ENCODE measurements at regions not wholly inside any gene's neighbourhood (a gene's known extent, or its start where the extent isn't known, plus 50 kb on each side); places are given as distances from the start of the nearest gene placed in this dataset.

DNA sequence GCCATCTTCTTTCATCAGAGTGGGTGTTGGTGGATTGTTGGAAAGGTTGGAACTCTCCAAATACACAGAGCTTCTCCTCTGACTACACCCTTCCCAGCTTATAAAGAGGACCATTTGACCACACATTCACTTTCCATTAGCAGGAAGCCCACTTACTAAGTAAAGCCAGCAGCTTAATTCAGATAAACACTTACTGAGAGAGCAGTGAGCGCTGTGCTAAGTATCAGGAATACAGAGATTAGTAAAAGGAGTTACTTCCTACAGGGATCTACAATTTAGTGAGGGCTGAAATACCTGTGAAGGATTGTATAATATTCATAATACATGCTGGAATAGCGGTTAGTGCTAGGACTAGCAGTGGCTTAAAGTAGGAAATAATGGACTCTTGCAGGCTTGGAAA lies 343.0 kb downstream of the NYAP2 start:
- Histone ChIP-seq H3K27ac (ENCODE audit: low read depth, low read length) (no peak overlapping the region), H3K4me3 (ENCODE audit: insufficient read depth, low read length, poor library complexity, severe bottlenecking) (no peak overlapping the region), H4K20me1 (ENCODE audit: low read depth, low read length) (no peaks in the 10 kb centered on the region), H3K27me3 (ENCODE audit: low read length) (no peaks in the 10 kb centered on the region), H3F3A (ENCODE audit: insufficient read depth) (no peaks in the 10 kb centered on the region), H3K9me2 (replicated peaks; ENCODE audit: insufficient read depth, low read length) (no peaks in the 10 kb centered on the region), H3K79me2 (ENCODE audit: insufficient read depth, low read length) (no peaks in the 10 kb centered on the region), H3K36me3 (ENCODE audit: low read length) (no peaks in the 10 kb centered on the region), H2AFZ (ENCODE audit: low read depth, low read length, severe bottlenecking) (no peak overlapping the region), H3K4me2 (ENCODE audit: low read depth, low read length, poor library complexity, severe bottlenecking) (no peak overlapping the region), H3K9me3 (ENCODE audit: insufficient read depth, low read length) (no peaks in the 10 kb centered on the region), H3K9ac (ENCODE audit: low read length) (no peak overlapping the region)
- no peak for TF ChIP-seq EZH2phosphoT487 (conservative IDR thresholded peaks at IDR 0.05; ENCODE audit: low read length)
- TF ChIP-seq, protein P1, sequence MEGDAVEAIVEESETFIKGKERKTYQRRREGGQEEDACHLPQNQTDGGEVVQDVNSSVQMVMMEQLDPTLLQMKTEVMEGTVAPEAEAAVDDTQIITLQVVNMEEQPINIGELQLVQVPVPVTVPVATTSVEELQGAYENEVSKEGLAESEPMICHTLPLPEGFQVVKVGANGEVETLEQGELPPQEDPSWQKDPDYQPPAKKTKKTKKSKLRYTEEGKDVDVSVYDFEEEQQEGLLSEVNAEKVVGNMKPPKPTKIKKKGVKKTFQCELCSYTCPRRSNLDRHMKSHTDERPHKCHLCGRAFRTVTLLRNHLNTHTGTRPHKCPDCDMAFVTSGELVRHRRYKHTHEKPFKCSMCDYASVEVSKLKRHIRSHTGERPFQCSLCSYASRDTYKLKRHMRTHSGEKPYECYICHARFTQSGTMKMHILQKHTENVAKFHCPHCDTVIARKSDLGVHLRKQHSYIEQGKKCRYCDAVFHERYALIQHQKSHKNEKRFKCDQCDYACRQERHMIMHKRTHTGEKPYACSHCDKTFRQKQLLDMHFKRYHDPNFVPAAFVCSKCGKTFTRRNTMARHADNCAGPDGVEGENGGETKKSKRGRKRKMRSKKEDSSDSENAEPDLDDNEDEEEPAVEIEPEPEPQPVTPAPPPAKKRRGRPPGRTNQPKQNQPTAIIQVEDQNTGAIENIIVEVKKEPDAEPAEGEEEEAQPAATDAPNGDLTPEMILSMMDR (IDR thresholded peaks at IDR 0.05; ENCODE audit: insufficient read depth, low read length, poor library complexity, severe bottlenecking): no peak

DNA sequence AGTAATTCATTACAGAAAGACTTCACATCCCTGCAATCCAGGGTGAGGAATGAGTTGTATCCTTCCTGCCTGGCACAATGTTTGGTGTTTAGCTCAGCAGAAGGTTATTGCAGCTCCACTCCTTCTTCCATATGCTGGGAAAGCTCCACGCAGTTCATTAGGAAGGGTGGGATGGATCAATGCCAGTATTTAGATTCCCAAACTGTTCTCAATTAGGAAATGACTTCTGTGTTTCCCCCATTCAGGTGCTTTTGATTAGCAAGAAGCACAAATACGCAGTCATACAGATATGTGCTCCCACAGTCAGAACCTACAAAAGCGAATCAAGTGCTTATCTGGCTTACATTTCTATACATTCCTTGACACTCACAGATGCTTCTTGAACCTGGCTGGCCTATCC lies 340.6 kb downstream of the NYAP2 start:
- TF ChIP-seq, protein P1 (IDR thresholded peaks at IDR 0.05; ENCODE audit: insufficient read depth, low read length, poor library complexity, severe bottlenecking): no peak
- TF ChIP-seq EZH2phosphoT487 (conservative IDR thresholded peaks at IDR 0.05; ENCODE audit: low read length): no peak

DNA sequence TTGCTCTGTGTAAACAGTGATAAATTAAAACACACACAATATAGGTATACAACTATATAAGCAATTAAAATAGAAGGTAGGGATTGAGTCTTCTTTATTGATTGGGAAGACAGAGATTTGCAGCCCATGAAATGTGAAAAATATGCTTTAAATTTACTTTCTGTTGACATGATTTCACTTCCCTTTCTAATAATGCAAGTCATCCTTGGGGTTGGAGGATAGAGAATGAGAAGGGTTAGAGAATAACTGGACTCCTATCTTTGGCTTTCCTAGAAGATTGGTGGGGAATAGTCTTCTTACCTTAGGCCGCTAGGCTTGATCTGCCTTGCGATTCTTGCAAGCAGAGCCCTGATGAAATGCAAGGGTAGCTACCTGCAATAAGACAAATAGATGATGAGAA lies 339.8 kb downstream of the NYAP2 start:
- Histone ChIP-seq H3K9me2 (replicated peaks; ENCODE audit: insufficient read depth, low read length) (no peaks in the 10 kb centered on the region), H3K79me2 (ENCODE audit: insufficient read depth, low read length) (no peaks in the 10 kb centered on the region), H3K36me3 (ENCODE audit: low read length) (no peaks in the 10 kb centered on the region), H3K4me3 (ENCODE audit: insufficient read depth, low read length, poor library complexity, severe bottlenecking) (no peak overlapping the region), H3K9ac (ENCODE audit: low read length) (no peak overlapping the region), H3K9me3 (ENCODE audit: insufficient read depth, low read length) (no peaks in the 10 kb centered on the region), H4K20me1 (ENCODE audit: low read depth, low read length) (no peaks in the 10 kb centered on the region), H2AFZ (ENCODE audit: low read depth, low read length, severe bottlenecking) (no peak overlapping the region), H3K27ac (ENCODE audit: low read depth, low read length) (no peak overlapping the region), H3K27me3 (ENCODE audit: low read length) (no peaks in the 10 kb centered on the region), H3F3A (ENCODE audit: insufficient read depth) (no peaks in the 10 kb centered on the region), H3K4me2 (ENCODE audit: low read depth, low read length, poor library complexity, severe bottlenecking) (no peak overlapping the region)
- TF ChIP-seq EZH2phosphoT487 (conservative IDR thresholded peaks at IDR 0.05; ENCODE audit: low read length): no peak
- TF ChIP-seq, protein P1 (IDR thresholded peaks at IDR 0.05; ENCODE audit: insufficient read depth, low read length, poor library complexity, severe bottlenecking): no peak

More for the DNA sequence above, 340.6 kb downstream of the NYAP2 start:
- no peak overlapping the region for H2AFZ ChIP-seq (ENCODE audit: low read depth, low read length, severe bottlenecking)
- H3K27ac ChIP-seq (ENCODE audit: low read depth, low read length): no peak overlapping the region
- H3K9me2 ChIP-seq (replicated peaks; ENCODE audit: insufficient read depth, low read length): no peaks in the 10 kb centered on the region
- no peaks in the 10 kb centered on the region for H3K27me3 ChIP-seq (ENCODE audit: low read length)
- no peaks in the 10 kb centered on the region for H3K9me3 ChIP-seq (ENCODE audit: insufficient read depth, low read length)
- H3K4me2 ChIP-seq (ENCODE audit: low read depth, low read length, poor library complexity, severe bottlenecking): no peak overlapping the region
- H3F3A ChIP-seq (ENCODE audit: insufficient read depth): no peaks in the 10 kb centered on the region
- no peak overlapping the region for H3K4me3 ChIP-seq (ENCODE audit: insufficient read depth, low read length, poor library complexity, severe bottlenecking)
- H3K9ac ChIP-seq (ENCODE audit: low read length): no peak overlapping the region
- H4K20me1 ChIP-seq (ENCODE audit: low read depth, low read length): no peaks in the 10 kb centered on the region
- H3K36me3 ChIP-seq (ENCODE audit: low read length): no peaks in the 10 kb centered on the region
- no peaks in the 10 kb centered on the region for H3K79me2 ChIP-seq (ENCODE audit: insufficient read depth, low read length)
